Medulla oblongata (tissue), 1 donor: ENCODE measurements at regions not wholly inside any gene's neighbourhood (a gene's known extent, or its start where the extent isn't known, plus 50 kb on each side); places are given as distances from the start of the nearest gene placed in this dataset.
"Not testable (repeated sequence)": the region's sequence is repeated elsewhere in the genome, so short reads cannot be mapped to it uniquely, and the experiment has no call there.

Experiments
- DNase-seq: peaks from one replicate; pipeline ENCODE4 v3.0.0-alpha.2; 2015; ENCODE audit errors: extremely low spot score

- DNase-seq: no peak
These were observed 507.1 kb downstream of the BRINP3 start for GRCh38 chr1:189970331-189971230.

- DNase-seq: no peak
These were observed 506.0 kb downstream of the BRINP3 start for GRCh38 chr1:189971656-189972055.

GRCh38 chr1:189977184-189977583, 500.5 kb downstream of the BRINP3 start:
- DNase-seq: no peak

- DNase-seq: no peak
These were observed 494.3 kb downstream of the BRINP3 start for GRCh38 chr1:189983166-189983890.

GRCh38 chr1:189986516-189986915, 491.1 kb downstream of the BRINP3 start:
- DNase-seq: no peak

GRCh38 chr1:189987509-189987908, 490.2 kb downstream of the BRINP3 start:
- DNase-seq: no peak

- no peak for DNase-seq
These were observed 484.8 kb downstream of the BRINP3 start for GRCh38 chr1:189992856-189993255.

GRCh38 chr1:190000365-190000872, 477.2 kb downstream of the BRINP3 start:
- DNase-seq: no peak

- DNase-seq: no peak
These were observed 476.5 kb downstream of the BRINP3 start for GRCh38 chr1:190001187-190001586.

- no peak for DNase-seq
These were observed 474.3 kb downstream of the BRINP3 start for GRCh38 chr1:190003376-190003775.

- no peak for DNase-seq
These were observed 466.1 kb downstream of the BRINP3 start for GRCh38 chr1:190011585-190011984.

- DNase-seq: not testable (repeated sequence)
These were observed 458.5 kb downstream of the BRINP3 start for GRCh38 chr1:190019151-190019550.

GRCh38 chr1:190019717-190020116, 457.9 kb downstream of the BRINP3 start:
- DNase-seq: no peak

GRCh38 chr1:190022709-190023108, 455.0 kb downstream of the BRINP3 start:
- no peak for DNase-seq

- DNase-seq: no peak
These were observed 448.2 kb downstream of the BRINP3 start for GRCh38 chr1:190029441-190029840.

GRCh38 chr1:190043655-190044054, 434.0 kb downstream of the BRINP3 start:
- no peak for DNase-seq

GRCh38 chr1:190046231-190046630, 431.4 kb downstream of the BRINP3 start:
- no peak for DNase-seq
